ENCODE measurements at regions not wholly inside any gene's neighbourhood (a gene's known extent, or its start where the extent isn't known, plus 50 kb on each side); places are given as distances from the start of the nearest gene placed in this dataset.

GRCh38 chr16:29602683-29603088, 60.4 kb upstream of the SPN start (continued):
- 0 out of 2 replicates have a peak, but pooled peaks have one; percentile 50 for TF ChIP-seq AKAP8 (CRISPR knock-in tag; IDR thresholded peaks at IDR 0.05)
- 0 out of 2 replicates have a peak, but pooled peaks have one; percentile 22 for TF ChIP-seq ZBTB4 (CRISPR knock-in tag; IDR thresholded peaks at IDR 0.05; ENCODE audit: borderline replicate concordance)
- TF ChIP-seq, protein P1, sequence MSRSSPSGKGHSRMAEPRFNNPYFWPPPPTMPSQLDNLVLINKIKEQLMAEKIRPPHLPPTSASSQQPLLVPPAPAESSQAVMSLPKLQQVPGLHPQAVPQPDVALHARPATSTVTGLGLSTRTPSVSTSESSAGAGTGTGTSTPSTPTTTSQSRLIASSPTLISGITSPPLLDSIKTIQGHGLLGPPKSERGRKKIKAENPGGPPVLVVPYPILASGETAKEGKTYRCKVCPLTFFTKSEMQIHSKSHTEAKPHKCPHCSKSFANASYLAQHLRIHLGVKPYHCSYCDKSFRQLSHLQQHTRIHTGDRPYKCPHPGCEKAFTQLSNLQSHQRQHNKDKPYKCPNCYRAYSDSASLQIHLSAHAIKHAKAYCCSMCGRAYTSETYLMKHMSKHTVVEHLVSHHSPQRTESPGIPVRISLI (CRISPR knock-in tag; IDR thresholded peaks at IDR 0.05; ENCODE audit: borderline replicate concordance), result peak; percentile 19; the same call in 1 of the 2 replicates
- TF ChIP-seq, protein P2, sequence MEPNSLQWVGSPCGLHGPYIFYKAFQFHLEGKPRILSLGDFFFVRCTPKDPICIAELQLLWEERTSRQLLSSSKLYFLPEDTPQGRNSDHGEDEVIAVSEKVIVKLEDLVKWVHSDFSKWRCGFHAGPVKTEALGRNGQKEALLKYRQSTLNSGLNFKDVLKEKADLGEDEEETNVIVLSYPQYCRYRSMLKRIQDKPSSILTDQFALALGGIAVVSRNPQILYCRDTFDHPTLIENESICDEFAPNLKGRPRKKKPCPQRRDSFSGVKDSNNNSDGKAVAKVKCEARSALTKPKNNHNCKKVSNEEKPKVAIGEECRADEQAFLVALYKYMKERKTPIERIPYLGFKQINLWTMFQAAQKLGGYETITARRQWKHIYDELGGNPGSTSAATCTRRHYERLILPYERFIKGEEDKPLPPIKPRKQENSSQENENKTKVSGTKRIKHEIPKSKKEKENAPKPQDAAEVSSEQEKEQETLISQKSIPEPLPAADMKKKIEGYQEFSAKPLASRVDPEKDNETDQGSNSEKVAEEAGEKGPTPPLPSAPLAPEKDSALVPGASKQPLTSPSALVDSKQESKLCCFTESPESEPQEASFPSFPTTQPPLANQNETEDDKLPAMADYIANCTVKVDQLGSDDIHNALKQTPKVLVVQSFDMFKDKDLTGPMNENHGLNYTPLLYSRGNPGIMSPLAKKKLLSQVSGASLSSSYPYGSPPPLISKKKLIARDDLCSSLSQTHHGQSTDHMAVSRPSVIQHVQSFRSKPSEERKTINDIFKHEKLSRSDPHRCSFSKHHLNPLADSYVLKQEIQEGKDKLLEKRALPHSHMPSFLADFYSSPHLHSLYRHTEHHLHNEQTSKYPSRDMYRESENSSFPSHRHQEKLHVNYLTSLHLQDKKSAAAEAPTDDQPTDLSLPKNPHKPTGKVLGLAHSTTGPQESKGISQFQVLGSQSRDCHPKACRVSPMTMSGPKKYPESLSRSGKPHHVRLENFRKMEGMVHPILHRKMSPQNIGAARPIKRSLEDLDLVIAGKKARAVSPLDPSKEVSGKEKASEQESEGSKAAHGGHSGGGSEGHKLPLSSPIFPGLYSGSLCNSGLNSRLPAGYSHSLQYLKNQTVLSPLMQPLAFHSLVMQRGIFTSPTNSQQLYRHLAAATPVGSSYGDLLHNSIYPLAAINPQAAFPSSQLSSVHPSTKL (CRISPR knock-in tag; IDR thresholded peaks at IDR 0.05), result peak; percentile 52
- TF ChIP-seq ZNF121 (CRISPR knock-in tag; IDR thresholded peaks at IDR 0.05), result peak; percentile 22; the same call in 1 of the 2 replicates
- peak; percentile 88; the same call in 1 of the 2 replicates for TF ChIP-seq ZNF296 (CRISPR knock-in tag; conservative IDR thresholded peaks at IDR 0.05)
- 0 out of 2 replicates have a peak, but pooled peaks have one; percentile 64 for TF ChIP-seq ZNF224 (CRISPR knock-in tag; IDR thresholded peaks at IDR 0.05)
- peak; percentile 20; the same call in 1 of the 2 replicates for TF ChIP-seq DRAP1 (CRISPR knock-in tag; IDR thresholded peaks at IDR 0.05)
- TF ChIP-seq RCOR2 (CRISPR knock-in tag; IDR thresholded peaks at IDR 0.05), result peak; percentile 84
- peak; percentile 19; the same call in 1 of the 2 replicates for TF ChIP-seq IKZF5 (CRISPR knock-in tag; IDR thresholded peaks at IDR 0.05)
- TF ChIP-seq TBX2 (CRISPR knock-in tag; IDR thresholded peaks at IDR 0.05; ENCODE audit: borderline replicate concordance), result peak; percentile 68; the same call in 1 of the 2 replicates
- TF ChIP-seq ISL2 (CRISPR knock-in tag; IDR thresholded peaks at IDR 0.05), result peak; percentile 6; the same call in 1 of the 2 replicates
- TF ChIP-seq GFI1 (CRISPR knock-in tag; IDR thresholded peaks at IDR 0.05; ENCODE audit: borderline replicate concordance), result peak; percentile 71; the same call in 1 of the 2 replicates
- TF ChIP-seq MTA1 (CRISPR knock-in tag; IDR thresholded peaks at IDR 0.05; ENCODE audit: borderline replicate concordance), result 0 out of 2 replicates have a peak, but pooled peaks have one; percentile 50
- 0 out of 2 replicates have a peak, but pooled peaks have one; percentile 43 for TF ChIP-seq IRF2 (CRISPR knock-in tag; IDR thresholded peaks at IDR 0.05)
- TF ChIP-seq ZNF430 (CRISPR knock-in tag; IDR thresholded peaks at IDR 0.05), result 0 out of 2 replicates have a peak, but pooled peaks have one; percentile 42
- TF ChIP-seq ZNF263 (CRISPR knock-in tag; IDR thresholded peaks at IDR 0.05), result 0 out of 2 replicates have a peak, but pooled peaks have one; percentile 16
- peak; percentile 85 for TF ChIP-seq ZFP36 (IDR thresholded peaks at IDR 0.05; ENCODE audit: borderline replicate concordance, low read depth, low read length, partially characterized antibody)
- TF ChIP-seq RXRB (CRISPR knock-in tag; IDR thresholded peaks at IDR 0.05; ENCODE audit: borderline replicate concordance), result peak; percentile 60; the same call in 1 of the 2 replicates

All from HepG2 (cell line).